ENCODE measurements at regions not wholly inside any gene's neighbourhood (a gene's known extent, or its start where the extent isn't known, plus 50 kb on each side); places are given as distances from the start of the nearest gene placed in this dataset.

DNA sequence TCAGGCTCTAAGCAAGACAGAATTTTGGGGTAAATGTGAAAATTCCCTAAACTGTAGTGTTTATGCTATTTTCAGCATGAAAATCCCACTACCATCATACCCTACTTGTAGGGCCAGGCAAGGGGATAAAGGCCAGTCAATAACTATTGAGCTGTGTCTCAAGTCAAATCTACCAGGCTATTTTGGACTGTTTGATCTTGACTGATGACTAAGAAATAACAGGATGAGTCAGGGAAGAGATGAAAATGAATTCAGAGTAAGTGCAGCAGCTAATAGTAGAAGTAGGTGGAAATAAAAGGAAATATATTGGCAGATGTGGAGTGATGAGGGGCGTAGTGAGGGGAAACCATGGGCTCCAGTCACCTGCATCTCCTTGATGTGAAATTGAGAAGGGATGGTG lies 225.8 kb upstream of the PHYHIPL start:
- Mint-ChIP-seq H3K4me1 (no peaks in the 10 kb centered on the region), H3K36me3 (no peaks in the 10 kb centered on the region), H3K27me3 (ENCODE audit: low read depth) (no peaks in the 10 kb centered on the region), H3K9me3 (peaks cover 8% of the 10 kb centered on the region), H3K27ac (no peak overlapping the region), H3K4me3 (no peak overlapping the region)
- DNase-seq (ENCODE audit: low spot score) = no peak
- TF ChIP-seq, protein P1, sequence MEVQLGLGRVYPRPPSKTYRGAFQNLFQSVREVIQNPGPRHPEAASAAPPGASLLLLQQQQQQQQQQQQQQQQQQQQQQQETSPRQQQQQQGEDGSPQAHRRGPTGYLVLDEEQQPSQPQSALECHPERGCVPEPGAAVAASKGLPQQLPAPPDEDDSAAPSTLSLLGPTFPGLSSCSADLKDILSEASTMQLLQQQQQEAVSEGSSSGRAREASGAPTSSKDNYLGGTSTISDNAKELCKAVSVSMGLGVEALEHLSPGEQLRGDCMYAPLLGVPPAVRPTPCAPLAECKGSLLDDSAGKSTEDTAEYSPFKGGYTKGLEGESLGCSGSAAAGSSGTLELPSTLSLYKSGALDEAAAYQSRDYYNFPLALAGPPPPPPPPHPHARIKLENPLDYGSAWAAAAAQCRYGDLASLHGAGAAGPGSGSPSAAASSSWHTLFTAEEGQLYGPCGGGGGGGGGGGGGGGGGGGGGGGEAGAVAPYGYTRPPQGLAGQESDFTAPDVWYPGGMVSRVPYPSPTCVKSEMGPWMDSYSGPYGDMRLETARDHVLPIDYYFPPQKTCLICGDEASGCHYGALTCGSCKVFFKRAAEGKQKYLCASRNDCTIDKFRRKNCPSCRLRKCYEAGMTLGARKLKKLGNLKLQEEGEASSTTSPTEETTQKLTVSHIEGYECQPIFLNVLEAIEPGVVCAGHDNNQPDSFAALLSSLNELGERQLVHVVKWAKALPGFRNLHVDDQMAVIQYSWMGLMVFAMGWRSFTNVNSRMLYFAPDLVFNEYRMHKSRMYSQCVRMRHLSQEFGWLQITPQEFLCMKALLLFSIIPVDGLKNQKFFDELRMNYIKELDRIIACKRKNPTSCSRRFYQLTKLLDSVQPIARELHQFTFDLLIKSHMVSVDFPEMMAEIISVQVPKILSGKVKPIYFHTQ (CRISPR knock-in tag; IDR thresholded peaks at IDR 0.05) = no peak
- TF ChIP-seq, protein P2, sequence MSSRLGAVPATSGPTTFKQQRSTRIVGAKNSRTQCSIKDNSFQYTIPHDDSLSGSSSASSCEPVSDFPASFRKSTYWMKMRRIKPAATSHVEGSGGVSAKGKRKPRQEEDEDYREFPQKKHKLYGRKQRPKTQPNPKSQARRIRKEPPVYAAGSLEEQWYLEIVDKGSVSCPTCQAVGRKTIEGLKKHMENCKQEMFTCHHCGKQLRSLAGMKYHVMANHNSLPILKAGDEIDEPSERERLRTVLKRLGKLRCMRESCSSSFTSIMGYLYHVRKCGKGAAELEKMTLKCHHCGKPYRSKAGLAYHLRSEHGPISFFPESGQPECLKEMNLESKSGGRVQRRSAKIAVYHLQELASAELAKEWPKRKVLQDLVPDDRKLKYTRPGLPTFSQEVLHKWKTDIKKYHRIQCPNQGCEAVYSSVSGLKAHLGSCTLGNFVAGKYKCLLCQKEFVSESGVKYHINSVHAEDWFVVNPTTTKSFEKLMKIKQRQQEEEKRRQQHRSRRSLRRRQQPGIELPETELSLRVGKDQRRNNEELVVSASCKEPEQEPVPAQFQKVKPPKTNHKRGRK (CRISPR knock-in tag; IDR thresholded peaks at IDR 0.05; ENCODE audit: borderline replicate concordance) = no peak
- TF ChIP-seq, protein P3, sequence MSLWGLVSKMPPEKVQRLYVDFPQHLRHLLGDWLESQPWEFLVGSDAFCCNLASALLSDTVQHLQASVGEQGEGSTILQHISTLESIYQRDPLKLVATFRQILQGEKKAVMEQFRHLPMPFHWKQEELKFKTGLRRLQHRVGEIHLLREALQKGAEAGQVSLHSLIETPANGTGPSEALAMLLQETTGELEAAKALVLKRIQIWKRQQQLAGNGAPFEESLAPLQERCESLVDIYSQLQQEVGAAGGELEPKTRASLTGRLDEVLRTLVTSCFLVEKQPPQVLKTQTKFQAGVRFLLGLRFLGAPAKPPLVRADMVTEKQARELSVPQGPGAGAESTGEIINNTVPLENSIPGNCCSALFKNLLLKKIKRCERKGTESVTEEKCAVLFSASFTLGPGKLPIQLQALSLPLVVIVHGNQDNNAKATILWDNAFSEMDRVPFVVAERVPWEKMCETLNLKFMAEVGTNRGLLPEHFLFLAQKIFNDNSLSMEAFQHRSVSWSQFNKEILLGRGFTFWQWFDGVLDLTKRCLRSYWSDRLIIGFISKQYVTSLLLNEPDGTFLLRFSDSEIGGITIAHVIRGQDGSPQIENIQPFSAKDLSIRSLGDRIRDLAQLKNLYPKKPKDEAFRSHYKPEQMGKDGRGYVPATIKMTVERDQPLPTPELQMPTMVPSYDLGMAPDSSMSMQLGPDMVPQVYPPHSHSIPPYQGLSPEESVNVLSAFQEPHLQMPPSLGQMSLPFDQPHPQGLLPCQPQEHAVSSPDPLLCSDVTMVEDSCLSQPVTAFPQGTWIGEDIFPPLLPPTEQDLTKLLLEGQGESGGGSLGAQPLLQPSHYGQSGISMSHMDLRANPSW (CRISPR knock-in tag; conservative IDR thresholded peaks at IDR 0.05; ENCODE audit: low read depth) = no peak
- TF ChIP-seq, protein P4, sequence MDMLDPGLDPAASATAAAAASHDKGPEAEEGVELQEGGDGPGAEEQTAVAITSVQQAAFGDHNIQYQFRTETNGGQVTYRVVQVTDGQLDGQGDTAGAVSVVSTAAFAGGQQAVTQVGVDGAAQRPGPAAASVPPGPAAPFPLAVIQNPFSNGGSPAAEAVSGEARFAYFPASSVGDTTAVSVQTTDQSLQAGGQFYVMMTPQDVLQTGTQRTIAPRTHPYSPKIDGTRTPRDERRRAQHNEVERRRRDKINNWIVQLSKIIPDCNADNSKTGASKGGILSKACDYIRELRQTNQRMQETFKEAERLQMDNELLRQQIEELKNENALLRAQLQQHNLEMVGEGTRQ (CRISPR knock-in tag; IDR thresholded peaks at IDR 0.05) = no peak
- TF ChIP-seq GRHL2 (CRISPR knock-in tag; IDR thresholded peaks at IDR 0.05; ENCODE audit: insufficient replicate concordance, severe bottlenecking) (no peak), SP1 (CRISPR knock-in tag; conservative IDR thresholded peaks at IDR 0.05) (no peak), SMAD4 (CRISPR knock-in tag; IDR thresholded peaks at IDR 0.05) (no peak), FOXP1 (CRISPR knock-in tag; IDR thresholded peaks at IDR 0.05; ENCODE audit: borderline replicate concordance) (no peak), ZNF671 (CRISPR knock-in tag; IDR thresholded peaks at IDR 0.05) (no peak), NR3C1 (CRISPR knock-in tag; conservative IDR thresholded peaks at IDR 0.05; ENCODE audit: low read depth) (no peak), ZNF138 (CRISPR knock-in tag; conservative IDR thresholded peaks at IDR 0.05) (no peak)
- TF ChIP-seq, protein P5, sequence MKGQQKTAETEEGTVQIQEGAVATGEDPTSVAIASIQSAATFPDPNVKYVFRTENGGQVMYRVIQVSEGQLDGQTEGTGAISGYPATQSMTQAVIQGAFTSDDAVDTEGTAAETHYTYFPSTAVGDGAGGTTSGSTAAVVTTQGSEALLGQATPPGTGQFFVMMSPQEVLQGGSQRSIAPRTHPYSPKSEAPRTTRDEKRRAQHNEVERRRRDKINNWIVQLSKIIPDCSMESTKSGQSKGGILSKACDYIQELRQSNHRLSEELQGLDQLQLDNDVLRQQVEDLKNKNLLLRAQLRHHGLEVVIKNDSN (CRISPR knock-in tag; IDR thresholded peaks at IDR 0.05) = no peak
- TF ChIP-seq, protein P6, sequence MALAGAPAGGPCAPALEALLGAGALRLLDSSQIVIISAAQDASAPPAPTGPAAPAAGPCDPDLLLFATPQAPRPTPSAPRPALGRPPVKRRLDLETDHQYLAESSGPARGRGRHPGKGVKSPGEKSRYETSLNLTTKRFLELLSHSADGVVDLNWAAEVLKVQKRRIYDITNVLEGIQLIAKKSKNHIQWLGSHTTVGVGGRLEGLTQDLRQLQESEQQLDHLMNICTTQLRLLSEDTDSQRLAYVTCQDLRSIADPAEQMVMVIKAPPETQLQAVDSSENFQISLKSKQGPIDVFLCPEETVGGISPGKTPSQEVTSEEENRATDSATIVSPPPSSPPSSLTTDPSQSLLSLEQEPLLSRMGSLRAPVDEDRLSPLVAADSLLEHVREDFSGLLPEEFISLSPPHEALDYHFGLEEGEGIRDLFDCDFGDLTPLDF (CRISPR knock-in tag; IDR thresholded peaks at IDR 0.05) = no peak
- POLR2A ChIA-PET = no interaction called here
- CTCF ChIA-PET = no interaction called here
- no peak for ATAC-seq

DNA sequence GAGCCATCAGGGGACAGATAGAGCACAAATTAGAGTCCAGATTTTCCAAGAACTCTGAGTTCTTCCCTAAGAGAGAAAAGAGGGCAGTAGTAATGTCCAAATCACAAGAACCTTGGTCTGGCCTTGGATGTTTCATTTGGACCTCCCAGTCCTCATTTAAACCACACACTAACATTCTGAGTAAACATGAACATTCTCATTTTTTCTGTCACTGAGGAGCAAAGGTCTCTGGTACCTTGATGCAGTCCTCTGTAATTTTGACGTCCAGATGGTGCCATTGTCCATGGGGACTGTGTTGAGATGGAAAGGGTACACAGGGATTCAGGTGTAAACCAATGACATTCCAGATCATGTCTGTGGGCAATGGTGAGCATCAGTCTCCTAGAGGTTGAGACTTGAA lies 225.4 kb upstream of the PHYHIPL start:
- Mint-ChIP-seq H3K4me3 (no peak overlapping the region), H3K4me1 (no peaks in the 10 kb centered on the region), H3K36me3 (no peaks in the 10 kb centered on the region), H3K27me3 (ENCODE audit: low read depth) (no peaks in the 10 kb centered on the region), H3K9me3 (peaks cover 4% of the 10 kb centered on the region; the same call in 1 of the 2 replicates), H3K27ac (no peak overlapping the region)
- POLR2A ChIA-PET = no interaction called here
- no peak for DNase-seq (ENCODE audit: low spot score)
- ATAC-seq = no peak
- CTCF ChIA-PET = interaction anchor here (1.4 kb wide), 1 partner anchor 274 kb away, joined by 4 read pairs; no protein-coding TSS in a partner anchor
- TF ChIP-seq, protein P7, sequence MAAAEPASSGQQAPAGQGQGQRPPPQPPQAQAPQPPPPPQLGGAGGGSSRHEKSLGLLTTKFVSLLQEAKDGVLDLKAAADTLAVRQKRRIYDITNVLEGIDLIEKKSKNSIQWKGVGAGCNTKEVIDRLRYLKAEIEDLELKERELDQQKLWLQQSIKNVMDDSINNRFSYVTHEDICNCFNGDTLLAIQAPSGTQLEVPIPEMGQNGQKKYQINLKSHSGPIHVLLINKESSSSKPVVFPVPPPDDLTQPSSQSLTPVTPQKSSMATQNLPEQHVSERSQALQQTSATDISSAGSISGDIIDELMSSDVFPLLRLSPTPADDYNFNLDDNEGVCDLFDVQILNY (CRISPR knock-in tag; IDR thresholded peaks at IDR 0.05) = no peak
- TF ChIP-seq, protein P8, sequence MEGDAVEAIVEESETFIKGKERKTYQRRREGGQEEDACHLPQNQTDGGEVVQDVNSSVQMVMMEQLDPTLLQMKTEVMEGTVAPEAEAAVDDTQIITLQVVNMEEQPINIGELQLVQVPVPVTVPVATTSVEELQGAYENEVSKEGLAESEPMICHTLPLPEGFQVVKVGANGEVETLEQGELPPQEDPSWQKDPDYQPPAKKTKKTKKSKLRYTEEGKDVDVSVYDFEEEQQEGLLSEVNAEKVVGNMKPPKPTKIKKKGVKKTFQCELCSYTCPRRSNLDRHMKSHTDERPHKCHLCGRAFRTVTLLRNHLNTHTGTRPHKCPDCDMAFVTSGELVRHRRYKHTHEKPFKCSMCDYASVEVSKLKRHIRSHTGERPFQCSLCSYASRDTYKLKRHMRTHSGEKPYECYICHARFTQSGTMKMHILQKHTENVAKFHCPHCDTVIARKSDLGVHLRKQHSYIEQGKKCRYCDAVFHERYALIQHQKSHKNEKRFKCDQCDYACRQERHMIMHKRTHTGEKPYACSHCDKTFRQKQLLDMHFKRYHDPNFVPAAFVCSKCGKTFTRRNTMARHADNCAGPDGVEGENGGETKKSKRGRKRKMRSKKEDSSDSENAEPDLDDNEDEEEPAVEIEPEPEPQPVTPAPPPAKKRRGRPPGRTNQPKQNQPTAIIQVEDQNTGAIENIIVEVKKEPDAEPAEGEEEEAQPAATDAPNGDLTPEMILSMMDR (IDR thresholded peaks at IDR 0.05) = no peak
- TF ChIP-seq, protein P9, sequence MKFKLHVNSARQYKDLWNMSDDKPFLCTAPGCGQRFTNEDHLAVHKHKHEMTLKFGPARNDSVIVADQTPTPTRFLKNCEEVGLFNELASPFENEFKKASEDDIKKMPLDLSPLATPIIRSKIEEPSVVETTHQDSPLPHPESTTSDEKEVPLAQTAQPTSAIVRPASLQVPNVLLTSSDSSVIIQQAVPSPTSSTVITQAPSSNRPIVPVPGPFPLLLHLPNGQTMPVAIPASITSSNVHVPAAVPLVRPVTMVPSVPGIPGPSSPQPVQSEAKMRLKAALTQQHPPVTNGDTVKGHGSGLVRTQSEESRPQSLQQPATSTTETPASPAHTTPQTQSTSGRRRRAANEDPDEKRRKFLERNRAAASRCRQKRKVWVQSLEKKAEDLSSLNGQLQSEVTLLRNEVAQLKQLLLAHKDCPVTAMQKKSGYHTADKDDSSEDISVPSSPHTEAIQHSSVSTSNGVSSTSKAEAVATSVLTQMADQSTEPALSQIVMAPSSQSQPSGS (CRISPR knock-in tag; IDR thresholded peaks at IDR 0.05; ENCODE audit: borderline replicate concordance, low read depth) = no peak
- TF ChIP-seq CBFB (CRISPR knock-in tag; IDR thresholded peaks at IDR 0.05; ENCODE audit: low read depth) (no peak), TP53 (CRISPR knock-in tag; IDR thresholded peaks at IDR 0.05) (no peak), ZNF671 (CRISPR knock-in tag; IDR thresholded peaks at IDR 0.05) (no peak), ELF4 (CRISPR knock-in tag; IDR thresholded peaks at IDR 0.05; ENCODE audit: low read depth) (no peak), SP1 (CRISPR knock-in tag; conservative IDR thresholded peaks at IDR 0.05) (no peak), NR2C2 (CRISPR knock-in tag; IDR thresholded peaks at IDR 0.05) (no peak), HMGA2 (CRISPR knock-in tag; IDR thresholded peaks at IDR 0.05) (no peak)
